ENCODE measurements at regions not wholly inside any gene's neighbourhood (a gene's known extent, or its start where the extent isn't known, plus 50 kb on each side); places are given as distances from the start of the nearest gene placed in this dataset.

DNA sequence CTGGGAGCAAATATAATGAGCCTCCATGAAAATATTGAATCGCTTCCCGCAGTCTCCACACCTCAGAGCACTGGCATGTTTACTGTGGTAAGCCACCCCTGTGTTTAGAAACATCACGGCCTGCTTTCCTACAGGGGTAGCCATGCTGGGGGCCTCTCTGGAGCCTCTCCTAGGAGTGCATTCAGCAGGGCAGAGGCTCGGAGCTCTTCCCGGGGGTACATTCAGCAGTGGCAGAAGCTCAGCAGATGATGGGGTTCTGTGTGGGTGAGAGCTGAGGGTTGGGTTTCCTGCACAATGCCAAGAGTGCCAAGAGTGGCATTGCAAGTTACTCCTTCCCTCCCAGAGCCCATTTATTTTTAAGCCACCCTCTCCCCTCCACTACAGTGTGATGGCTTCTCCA is 386.6 kb downstream of the SEC14L1 start:
- H3K36me3 ChIP-seq (ENCODE audit: control insufficient read depth in 2 of 4, insufficient read depth in 4 of 4, low read length in 3 of 4): no peaks in the 10 kb centered on the region
- 93% methylated on average over 5 of the region's 5 CpGs; no CpG with 5 or more reads in 1 of the 2 experiments for WGBS, 2 experiments (ENCODE audit: extremely low coverage in 1 of 2, insufficient coverage in 1 of 2, insufficient read length in 1 of 2, insufficient replicate concordance in 2 of 2, low coverage in 1 of 2, low lambda C conversion rate in 2 of 2, missing lambda C conversion rate in 1 of 2)
- H2BK20ac ChIP-seq (ENCODE audit: low read length): no peak overlapping the region
- H3K56ac ChIP-seq (replicated peaks; ENCODE audit: insufficient read length, low read depth, low read length): no peak overlapping the region
- no peaks in the 10 kb centered on the region for H3K79me1 ChIP-seq (ENCODE audit: low read depth, low read length)
- no peak overlapping the region for H4K8ac ChIP-seq (ENCODE audit: extremely low read depth, insufficient read depth, low read length)
- no peak overlapping the region for H2BK120ac ChIP-seq (replicated peaks; ENCODE audit: low read depth, low read length)
- no peak overlapping the region for H4K91ac ChIP-seq (replicated peaks; ENCODE audit: insufficient read length, low read length)
- H3K14ac ChIP-seq (ENCODE audit: insufficient read length): no peak overlapping the region
- H3K27ac ChIP-seq (ENCODE audit: low read depth, low read length): no peak overlapping the region
- no peak overlapping the region for H3K9ac ChIP-seq (replicated peaks in 1 of 4; ENCODE audit: extremely low read depth in 1 of 4, low read depth in 3 of 4, low read length in 3 of 4)
- H2BK12ac ChIP-seq (ENCODE audit: low read depth, low read length): no peak overlapping the region
- ChIA-PET CTCF (ENCODE audit: partially characterized antibody) (interaction anchor here (0.7 to 2.5 kb wide), 3 partner anchors 11 to 33 kb away, joined by 3 to 7 read pairs (median 4); no protein-coding TSS in a partner anchor), POLR2A (ENCODE audit: partially characterized antibody) (no interaction called here)
- DNase-seq (ENCODE audit: low read depth in 1 of 2, low spot score in 2 of 2) (no peak), FAIRE-seq (no peak)
- H4K5ac ChIP-seq (ENCODE audit: insufficient read length, low read depth, low read length): no peak overlapping the region
- no peak overlapping the region for H3K18ac ChIP-seq (ENCODE audit: extremely low read depth, low read length)
- peaks cover 0 to 3% (median 0%) of the 10 kb centered on the region in 4 experiments; a peak in 2 of 7 replicates for H3K4me1 ChIP-seq (replicated peaks in 1 of 4; ENCODE audit: control insufficient read depth in 3 of 4, insufficient read depth in 4 of 4, low read length in 3 of 4)
- H2BK5ac ChIP-seq (ENCODE audit: low read depth, low read length): no peak overlapping the region
- peaks cover 9% of the 10 kb centered on the region; the same call in 1 of the 2 replicates for H3K23me2 ChIP-seq (ENCODE audit: low read depth, low read length)
- H4K20me1 ChIP-seq (replicated peaks in 1 of 2; ENCODE audit: control insufficient read depth in 1 of 2, insufficient read depth in 2 of 2, low read length in 2 of 2): no peaks in the 10 kb centered on the region
- peaks cover 7 to 13% of the 10 kb centered on the region in 2 experiments; a peak in 2 of 4 replicates for H3K9me3 ChIP-seq (ENCODE audit: insufficient read depth in 2 of 2, low read depth in 1 of 2, low read length in 1 of 2)
- peak overlapping the region in 1 of 2 experiments; percentile 84; a peak in 1 of 4 replicates for H3K4me2 ChIP-seq (ENCODE audit: insufficient read depth in 1 of 2, low read depth in 2 of 2, low read length in 2 of 2)
- H3K79me2 ChIP-seq (ENCODE audit: control insufficient read depth in 1 of 2, insufficient read depth in 2 of 2, low read length in 2 of 2): no peaks in the 10 kb centered on the region
- H3K23ac ChIP-seq (ENCODE audit: insufficient read length): no peak overlapping the region
- H3K4me3 ChIP-seq (ENCODE audit: extremely low read depth in 1 of 4, insufficient read depth in 2 of 4, low read depth in 3 of 4, low read length in 4 of 4): no peak overlapping the region
- no peak overlapping the region for H2AFZ ChIP-seq (ENCODE audit: low read length)
- no peak overlapping the region for H2BK15ac ChIP-seq (ENCODE audit: low read length)
- H3K4ac ChIP-seq (replicated peaks; ENCODE audit: insufficient read length, low read depth, low read length): no peak overlapping the region
- H3K27me3 ChIP-seq (replicated peaks in 1 of 4; ENCODE audit: control insufficient read depth in 3 of 4, extremely low read depth in 1 of 4, insufficient read depth in 3 of 4, low read length in 3 of 4): peaks cover 0 to 24% (median 20%) of the 10 kb centered on the region in 4 experiments; a peak in 6 of 7 replicates
- peak overlapping the region; percentile 6; the same call in 1 of the 2 replicates for H2AK5ac ChIP-seq (ENCODE audit: low read depth, low read length)
- TF ChIP-seq SP2 (IDR thresholded peaks at IDR 0.05; ENCODE audit: low read length) (no peak), EP300 (IDR thresholded peaks at IDR 0.05; ENCODE audit: borderline replicate concordance in 1 of 2, low read depth in 2 of 2, low read length in 2 of 2) (no peak), BACH1 (IDR thresholded peaks at IDR 0.05; ENCODE audit: low read length) (no peak), KDM5A (IDR thresholded peaks at IDR 0.05; ENCODE audit: low read length) (no peak), TAF7 (optimal IDR thresholded peaks at IDR 0.05; ENCODE audit: borderline replicate concordance, low read depth, low read length) (no peak), TBP (IDR thresholded peaks at IDR 0.05; ENCODE audit: low read depth, low read length) (no peak)
- TF ChIP-seq, protein P1, sequence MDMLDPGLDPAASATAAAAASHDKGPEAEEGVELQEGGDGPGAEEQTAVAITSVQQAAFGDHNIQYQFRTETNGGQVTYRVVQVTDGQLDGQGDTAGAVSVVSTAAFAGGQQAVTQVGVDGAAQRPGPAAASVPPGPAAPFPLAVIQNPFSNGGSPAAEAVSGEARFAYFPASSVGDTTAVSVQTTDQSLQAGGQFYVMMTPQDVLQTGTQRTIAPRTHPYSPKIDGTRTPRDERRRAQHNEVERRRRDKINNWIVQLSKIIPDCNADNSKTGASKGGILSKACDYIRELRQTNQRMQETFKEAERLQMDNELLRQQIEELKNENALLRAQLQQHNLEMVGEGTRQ (IDR thresholded peaks at IDR 0.05; ENCODE audit: low read length): no peak
